ENCODE measurements at regions not wholly inside any gene's neighbourhood (a gene's known extent, or its start where the extent isn't known, plus 50 kb on each side); places are given as distances from the start of the nearest gene placed in this dataset.

- H3K4me3 ChIP-seq, result no peak overlapping the region
- H3K4me1 ChIP-seq, result no peaks in the 10 kb centered on the region
- no peak for DNase-seq (ENCODE audit: low spot score in 2 of 2)
- no peaks in the 10 kb centered on the region for H3K36me3 ChIP-seq
- H3K9me3 ChIP-seq, result peaks cover 0 to 29% (median 5%) of the 10 kb centered on the region in 4 donors
- H3K27ac ChIP-seq, result no peak overlapping the region
- TF ChIP-seq CTCF (IDR thresholded peaks at IDR 0.05) (no peak), EP300 (IDR thresholded peaks at IDR 0.05) (no peak), POLR2A (IDR thresholded peaks at IDR 0.05) (no peak)
- no peaks in the 10 kb centered on the region for H3K27me3 ChIP-seq
Observed at GRCh38 chr6:22621701-22622100, 52.3 kb downstream of the HDGFL1 start.

- no peak overlapping the region for H3K27ac ChIP-seq
- H3K4me3 ChIP-seq, result no peak overlapping the region
- no peaks in the 10 kb centered on the region for H3K36me3 ChIP-seq
- peaks cover 0 to 23% (median 5%) of the 10 kb centered on the region in 4 donors for H3K9me3 ChIP-seq
- no peak for DNase-seq (ENCODE audit: low spot score in 2 of 2)
- TF ChIP-seq POLR2A (IDR thresholded peaks at IDR 0.05) (no peak), CTCF (IDR thresholded peaks at IDR 0.05) (no peak), EP300 (IDR thresholded peaks at IDR 0.05) (no peak)
- H3K4me1 ChIP-seq, result no peaks in the 10 kb centered on the region
- H3K27me3 ChIP-seq, result no peaks in the 10 kb centered on the region
Observed at GRCh38 chr6:22622351-22622750, 53.0 kb downstream of the HDGFL1 start.

- no peaks in the 10 kb centered on the region for H3K4me1 ChIP-seq
- H3K27me3 ChIP-seq, result no peaks in the 10 kb centered on the region
- H3K27ac ChIP-seq, result no peak overlapping the region
- no peaks in the 10 kb centered on the region for H3K36me3 ChIP-seq
- H3K4me3 ChIP-seq, result no peak overlapping the region
- no peak for DNase-seq (ENCODE audit: low spot score in 2 of 2)
- 81 to 94% methylated on average over 3 of the region's 3 CpGs for WGBS, 2 donors
- H3K9me3 ChIP-seq, result peaks cover 0 to 19% (median 3%) of the 10 kb centered on the region in 4 donors
- TF ChIP-seq POLR2A (IDR thresholded peaks at IDR 0.05) (no peak), EP300 (IDR thresholded peaks at IDR 0.05) (no peak), CTCF (IDR thresholded peaks at IDR 0.05) (no peak)
Observed at GRCh38 chr6:22622813-22623212, 53.4 kb downstream of the HDGFL1 start.

DNA sequence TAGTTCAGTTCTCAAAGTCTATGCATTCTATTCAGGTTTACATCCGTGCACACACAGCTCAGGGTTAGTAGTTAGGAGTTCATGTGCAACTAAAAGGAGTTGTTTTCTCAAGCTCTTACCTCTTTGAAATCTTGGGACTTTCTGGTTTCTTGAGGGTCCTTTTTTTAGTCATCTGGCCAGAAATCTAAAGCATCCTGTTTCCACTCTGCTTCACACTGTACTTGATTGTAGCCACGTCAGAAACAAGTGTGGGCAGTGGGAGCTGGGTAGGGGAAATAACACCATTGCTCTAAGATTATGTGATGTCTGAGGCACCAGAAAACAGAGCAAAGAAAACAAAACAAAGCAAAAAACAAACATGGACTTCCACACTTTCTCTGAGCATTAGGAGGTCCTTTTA lies 58.3 kb downstream of the HDGFL1 start:
- Histone ChIP-seq H3K36me3 (no peaks in the 10 kb centered on the region), H3K27ac (no peak overlapping the region), H3K9me3 (peaks cover 0 to 10% (median 0%) of the 10 kb centered on the region in 4 donors), H3K4me1 (peaks cover 0 to 14% (median 0%) of the 10 kb centered on the region in 4 donors), H3K4me3 (no peak overlapping the region), H3K27me3 (no peaks in the 10 kb centered on the region)
- 83 to 89% methylated on average over 2 of the region's 2 CpGs for WGBS, 2 donors
- DNase-seq (ENCODE audit: low spot score in 2 of 2), result no peak
- TF ChIP-seq CTCF (IDR thresholded peaks at IDR 0.05), result no peak
- no peak for TF ChIP-seq POLR2A (IDR thresholded peaks at IDR 0.05)
- TF ChIP-seq EP300 (IDR thresholded peaks at IDR 0.05), result no peak

GRCh38 chr6:22631091-22631490 lies 61.7 kb downstream of the HDGFL1 start:
- Histone ChIP-seq H3K36me3 (no peaks in the 10 kb centered on the region), H3K4me3 (no peak overlapping the region), H3K9me3 (peaks cover 0 to 5% (median 0%) of the 10 kb centered on the region in 4 donors), H3K4me1 (peaks cover 0 to 14% (median 0%) of the 10 kb centered on the region in 4 donors), H3K27me3 (no peaks in the 10 kb centered on the region), H3K27ac (peak overlapping the region in 1 of 4 donors; percentile 13)
- no peak for TF ChIP-seq POLR2A (IDR thresholded peaks at IDR 0.05)
- TF ChIP-seq CTCF (IDR thresholded peaks at IDR 0.05), result no peak
- no peak for TF ChIP-seq EP300 (IDR thresholded peaks at IDR 0.05)
- no peak for DNase-seq (ENCODE audit: low spot score in 2 of 2)
- 29 to 33% methylated on average over 2 of the region's 2 CpGs for WGBS, 2 donors

All from tibial nerve (tissue), 4 donors.